22Rv1 (cell line): ENCODE measurements at regions not wholly inside any gene's neighbourhood (a gene's known extent, or its start where the extent isn't known, plus 50 kb on each side); places are given as distances from the start of the nearest gene placed in this dataset.

Experiments used
- CTCF ChIP-seq: fragments of 450-650 bp; IDR thresholded peaks from 2 replicates; pipeline ENCODE4 v1.5.1; 2017; ENCODE audit warnings: mild to moderate bottlenecking
- ZFX ChIP-seq: fragments of 450-650 bp; IDR thresholded peaks from 2 replicates; pipeline ENCODE4 v1.6.1; 2017; ENCODE audit warnings: antibody characterized with exemption, borderline replicate concordance

- TF ChIP-seq CTCF: no peak
- TF ChIP-seq ZFX: no peak
Measured at GRCh38 chr4:137851435-137851834, 319.1 kb upstream of the PCDH18 start.
